HT1080 (cell line): ENCODE measurements at regions not wholly inside any gene's neighbourhood (a gene's known extent, or its start where the extent isn't known, plus 50 kb on each side); places are given as distances from the start of the nearest gene placed in this dataset.

Experiments used
- DNase-seq: peaks from one replicate; pipeline ENCODE4 v3.0.0-alpha.2; 2015; ENCODE audit warnings: low read depth

DNA sequence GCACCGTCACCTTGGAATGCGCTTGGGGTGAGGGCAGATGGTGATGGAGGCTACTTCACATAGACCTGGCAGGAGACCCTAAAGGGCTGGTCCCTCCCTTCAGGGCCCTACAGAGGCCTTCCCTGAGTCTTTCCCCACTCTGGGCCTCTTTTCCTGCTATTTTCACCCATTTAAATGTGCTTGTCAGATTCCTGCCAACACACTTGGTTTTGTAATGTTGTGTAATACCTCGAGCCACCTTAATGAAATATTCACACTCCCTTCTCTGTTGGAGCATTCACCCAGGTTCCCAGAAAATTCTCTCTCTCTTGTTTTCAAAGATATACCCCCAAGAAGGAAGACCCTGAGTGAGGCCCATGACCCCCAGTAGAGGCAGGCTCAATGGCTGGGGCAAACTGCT lies 456.6 kb upstream of the DYNLRB2 start:
- DNase-seq = no peak

DNA sequence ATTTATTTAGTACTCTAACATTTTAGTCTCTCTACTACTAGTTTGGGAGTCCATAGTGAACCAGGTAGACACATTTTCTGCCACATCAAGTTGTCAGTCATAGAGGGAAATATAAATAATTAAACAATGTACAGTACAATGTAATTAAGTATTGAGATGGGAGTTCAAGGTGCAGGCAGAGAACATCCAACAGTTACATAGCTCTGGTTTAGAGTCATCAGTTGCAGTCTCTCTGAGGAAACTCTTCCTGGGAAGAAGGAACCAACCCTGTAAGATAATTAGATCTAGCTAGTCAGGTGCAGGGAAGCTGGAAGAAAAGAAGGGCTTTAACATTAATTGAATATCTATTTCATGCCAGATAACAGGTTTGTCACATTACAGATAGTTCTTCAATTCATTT lies 457.9 kb upstream of the DYNLRB2 start:
- no peak for DNase-seq

DNA sequence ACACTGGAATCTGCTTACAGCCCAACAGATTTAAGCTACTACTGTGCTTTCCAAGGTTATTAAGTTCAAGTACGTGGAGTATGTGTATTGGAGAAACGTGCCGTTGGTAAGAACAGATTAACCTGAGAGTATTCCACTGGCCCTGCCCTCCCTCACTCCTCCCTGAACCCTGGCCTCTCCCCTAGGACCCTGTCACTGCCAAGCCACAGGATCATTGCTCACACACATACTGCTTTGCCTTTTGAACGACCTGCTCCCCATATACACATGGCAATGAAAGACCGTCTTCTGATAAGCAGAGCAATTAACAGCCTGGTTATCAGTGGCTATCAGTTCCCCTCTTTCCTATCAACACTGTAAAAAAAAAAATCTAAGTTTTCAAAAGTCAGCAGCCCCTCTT lies 458.9 kb upstream of the DYNLRB2 start:
- no peak for DNase-seq

DNA sequence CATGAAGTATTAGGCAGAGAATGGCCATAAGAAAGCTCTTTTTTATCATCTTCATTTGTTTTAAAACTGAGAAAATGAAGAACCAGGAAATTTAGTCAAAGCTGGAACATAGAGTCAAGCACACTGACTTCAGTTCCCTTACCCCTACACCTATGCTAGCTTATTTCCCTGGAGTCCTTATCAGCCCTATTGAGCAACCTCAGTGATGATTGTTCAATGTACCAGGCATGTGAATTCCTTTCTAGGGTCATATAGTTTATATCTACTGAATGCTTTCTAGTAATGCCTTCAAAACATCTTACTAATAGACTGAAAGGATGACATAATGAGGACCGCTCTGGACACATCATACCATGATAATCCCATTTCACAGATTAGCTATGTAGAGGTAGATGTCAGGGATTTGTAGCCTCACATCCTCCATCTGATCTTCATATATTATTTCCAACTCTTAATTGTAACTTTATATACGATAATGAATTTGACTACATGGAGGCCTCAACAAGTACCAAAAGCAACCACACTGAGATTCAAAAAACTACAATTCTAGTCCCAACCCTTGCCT lies 460.4 kb upstream of the DYNLRB2 start:
- DNase-seq = no peak

DNA sequence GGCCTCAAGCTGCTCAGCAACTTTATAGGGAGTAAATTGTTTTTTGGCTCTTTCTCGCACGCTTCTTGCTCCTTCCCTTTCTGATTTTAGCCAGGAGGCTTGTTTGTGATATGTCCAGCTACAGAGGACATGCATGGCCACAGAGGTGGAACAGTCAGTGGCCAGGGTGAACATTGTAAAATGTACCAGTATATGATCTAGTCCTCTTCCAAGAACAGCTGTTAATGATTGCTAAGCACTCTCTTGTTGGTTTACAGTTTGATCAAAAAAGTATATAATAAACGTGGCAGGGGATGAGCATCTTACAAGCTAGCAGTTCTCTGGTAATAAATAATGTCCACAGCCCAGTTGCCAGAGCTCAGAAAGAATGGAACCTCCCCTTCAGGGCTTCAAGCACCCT lies 461.7 kb upstream of the DYNLRB2 start:
- DNase-seq = no peak

DNA sequence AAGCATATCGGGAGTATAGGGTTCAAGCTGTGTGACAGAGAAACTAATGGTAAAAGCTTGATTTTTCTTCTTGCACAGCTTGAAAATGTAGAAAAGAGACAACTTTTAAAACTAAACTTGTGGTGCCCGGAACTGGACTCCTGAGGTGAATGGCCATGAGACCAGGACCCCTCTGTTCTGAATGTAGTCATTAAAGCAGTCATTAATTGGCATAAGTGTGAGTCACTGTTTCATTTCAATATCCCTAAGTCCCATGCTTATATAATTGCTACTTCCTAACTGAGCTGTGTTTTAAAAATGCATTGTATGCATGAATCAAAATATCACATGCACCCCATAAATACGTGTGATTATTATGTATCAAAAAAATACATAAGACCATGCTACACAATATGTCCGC lies 463.1 kb upstream of the DYNLRB2 start:
- no peak for DNase-seq

DNA sequence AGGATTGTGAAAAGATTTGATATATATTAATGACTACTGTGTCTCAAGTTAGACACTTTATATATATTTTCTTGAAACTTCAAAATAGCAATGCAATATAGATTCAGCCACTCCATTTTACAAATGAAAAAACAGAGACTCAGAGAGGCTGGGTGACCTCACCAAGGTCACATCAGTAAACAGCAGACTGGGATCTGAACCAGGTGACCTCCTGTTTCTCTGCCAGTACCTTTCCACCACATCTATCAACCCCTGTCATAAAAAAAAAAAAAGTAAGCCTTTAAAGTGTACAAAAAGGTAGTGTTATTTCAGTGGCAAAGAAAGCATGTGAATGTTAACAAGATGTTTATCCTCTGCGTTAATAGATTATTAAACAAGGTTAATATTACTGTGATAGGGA lies 466.5 kb upstream of the DYNLRB2 start:
- DNase-seq = no peak

DNA sequence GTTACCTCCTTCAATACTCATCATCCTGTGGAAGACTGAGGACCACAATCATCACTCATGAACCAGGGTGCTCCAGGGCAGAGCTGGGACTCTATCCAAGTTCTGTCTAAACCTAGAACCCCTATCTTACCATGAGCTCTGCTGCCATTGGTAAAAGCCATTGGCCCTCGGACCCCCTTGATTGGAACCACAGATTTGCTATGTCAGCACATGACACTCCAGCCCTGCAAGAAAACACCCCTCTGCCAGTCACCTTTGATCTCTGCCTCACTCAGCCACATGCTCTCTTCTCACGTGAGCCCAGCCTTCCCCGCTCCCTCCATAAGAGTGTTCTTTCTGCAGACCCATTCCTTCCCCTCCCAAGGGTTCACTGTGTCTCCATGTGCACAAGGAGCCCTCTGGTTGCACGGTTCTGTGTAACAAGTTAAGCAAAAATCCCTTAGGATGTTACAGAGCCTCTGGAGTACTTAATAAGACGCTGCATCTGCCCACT lies 468.8 kb upstream of the DYNLRB2 start:
- no peak for DNase-seq

DNA sequence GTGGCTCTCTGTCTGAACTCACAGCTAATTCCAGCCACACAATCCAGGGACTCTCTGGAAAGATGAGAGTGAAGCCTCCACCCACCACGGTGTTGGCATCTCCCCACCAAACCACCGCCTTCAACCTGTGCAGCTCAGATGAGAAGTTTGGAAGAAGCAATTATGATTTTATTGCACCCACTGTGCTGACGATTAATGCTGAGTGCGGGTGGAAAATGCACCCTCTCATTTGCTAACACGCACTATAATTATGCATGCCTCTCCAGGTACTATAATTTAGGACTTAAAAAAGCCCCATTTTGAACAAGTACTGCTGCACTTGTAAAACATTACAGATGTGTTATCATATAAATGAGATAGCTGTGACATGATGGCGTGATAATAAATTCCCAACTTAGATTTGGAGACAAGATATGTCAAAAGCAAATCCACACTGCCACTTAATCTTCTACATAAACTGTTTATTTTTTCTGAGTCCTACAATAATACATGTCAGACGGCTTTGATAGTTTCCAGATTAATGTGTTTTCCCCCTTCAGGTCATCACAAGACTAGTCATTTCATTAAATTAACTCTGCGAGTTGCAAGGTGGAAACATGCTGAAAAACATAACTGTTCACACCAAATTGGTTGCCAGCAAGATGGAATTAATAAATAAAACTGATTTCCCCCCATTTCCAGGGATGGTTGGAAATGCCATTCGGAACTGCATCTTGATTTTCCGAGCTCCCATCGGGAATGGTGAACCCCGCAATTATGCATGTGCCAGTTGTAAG lies 466.5 kb upstream of the MAF start:
- no peak for DNase-seq

DNA sequence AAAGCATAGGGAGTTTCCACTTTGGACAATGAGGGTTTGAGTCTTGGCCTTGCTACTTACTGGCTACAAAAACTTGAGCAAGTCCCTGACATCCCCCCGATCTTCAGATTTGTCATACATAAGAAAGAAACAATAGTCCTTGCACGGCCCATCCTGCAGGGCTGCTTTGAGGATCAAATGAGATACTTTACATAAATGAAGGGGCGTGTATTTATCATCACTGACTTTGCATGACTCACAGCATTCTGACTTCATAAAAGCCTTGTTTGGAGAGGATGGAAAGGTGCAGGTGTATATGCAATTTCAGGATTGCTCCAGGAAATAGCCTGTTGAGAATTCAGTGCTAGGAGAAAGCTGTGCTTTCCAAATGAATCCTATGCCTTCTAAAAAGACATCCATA lies 465.0 kb upstream of the MAF start:
- DNase-seq = peak; percentile 16

DNA sequence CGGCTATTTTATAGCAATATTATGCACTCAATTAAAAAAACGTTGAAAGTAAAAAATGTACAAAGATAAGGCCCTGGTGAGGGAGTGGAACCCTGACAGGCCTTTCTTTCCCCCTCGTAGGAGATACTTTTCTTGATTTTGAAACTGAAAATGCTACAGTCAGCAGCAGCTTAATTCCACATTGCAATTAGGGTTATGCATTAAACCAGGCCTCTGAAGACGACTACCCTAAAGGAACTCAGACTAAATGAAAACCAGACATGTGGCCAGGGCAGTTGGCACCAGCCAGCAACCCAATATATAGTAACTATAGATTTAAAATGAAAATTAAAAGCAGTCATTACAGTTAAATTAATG lies 463.2 kb upstream of the MAF start:
- no peak for DNase-seq

DNA sequence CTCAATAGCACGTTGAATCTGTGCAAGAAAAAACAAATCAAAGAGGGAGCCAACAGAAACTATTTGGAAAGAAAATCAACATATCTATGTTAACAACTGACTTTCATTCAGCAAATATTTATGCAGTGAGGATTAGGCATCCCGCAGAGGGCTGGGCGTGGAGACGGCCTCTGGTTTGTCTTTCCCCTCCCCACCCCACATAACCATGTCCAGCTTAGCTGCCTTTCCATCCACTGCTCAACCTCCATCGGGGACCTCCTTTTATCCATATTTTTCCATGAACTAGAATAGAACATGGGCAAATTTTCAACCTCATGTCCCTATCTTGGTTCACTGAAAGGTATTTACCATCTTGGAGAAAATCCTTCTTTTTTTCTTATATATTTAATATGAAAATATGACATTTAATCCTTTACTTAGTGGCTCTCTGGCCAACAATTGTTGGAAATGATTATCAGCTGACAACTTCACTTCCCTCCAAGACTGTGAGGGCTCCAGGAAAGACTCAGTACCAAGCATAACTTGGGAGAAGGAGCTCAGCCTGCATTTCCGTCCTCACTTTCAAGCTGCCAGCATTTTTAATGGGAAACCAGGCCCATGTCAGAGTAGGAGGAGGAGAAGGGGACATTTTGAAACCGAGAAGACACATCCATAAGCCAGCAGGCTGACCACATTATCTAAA lies 462.6 kb upstream of the MAF start:
- DNase-seq = no peak

DNA sequence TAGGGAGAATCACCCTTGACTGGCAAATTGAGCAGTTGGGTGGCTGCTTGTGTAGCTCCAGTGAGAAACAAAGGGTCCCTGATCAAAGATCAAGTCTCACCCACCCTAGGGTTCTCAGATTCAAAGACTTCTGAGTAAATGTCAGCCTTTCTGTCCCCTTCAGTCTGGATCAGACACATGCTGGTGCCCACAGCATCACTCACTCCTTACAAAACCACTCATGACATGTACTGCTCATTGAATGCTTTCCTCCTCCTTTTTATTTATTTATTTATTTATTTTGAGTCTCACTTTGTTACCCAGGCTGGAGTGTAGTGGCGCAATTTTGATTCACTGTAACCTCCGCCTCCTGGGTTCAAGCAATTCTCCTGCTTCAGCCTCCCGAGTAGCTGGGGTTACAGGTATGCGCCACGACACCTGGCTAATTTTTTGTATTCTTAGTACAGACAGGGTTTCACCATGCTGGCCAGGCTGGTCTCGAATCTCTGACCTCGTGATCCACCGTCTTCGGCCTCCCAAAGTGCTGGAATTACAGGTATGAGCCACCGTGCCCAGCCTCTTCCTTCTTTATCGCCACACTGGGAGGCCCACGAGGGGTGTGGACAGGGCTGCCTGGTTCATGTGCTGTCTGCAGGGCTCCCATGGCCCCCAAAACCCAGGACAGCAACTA lies 462.0 kb upstream of the MAF start:
- no peak for DNase-seq

DNA sequence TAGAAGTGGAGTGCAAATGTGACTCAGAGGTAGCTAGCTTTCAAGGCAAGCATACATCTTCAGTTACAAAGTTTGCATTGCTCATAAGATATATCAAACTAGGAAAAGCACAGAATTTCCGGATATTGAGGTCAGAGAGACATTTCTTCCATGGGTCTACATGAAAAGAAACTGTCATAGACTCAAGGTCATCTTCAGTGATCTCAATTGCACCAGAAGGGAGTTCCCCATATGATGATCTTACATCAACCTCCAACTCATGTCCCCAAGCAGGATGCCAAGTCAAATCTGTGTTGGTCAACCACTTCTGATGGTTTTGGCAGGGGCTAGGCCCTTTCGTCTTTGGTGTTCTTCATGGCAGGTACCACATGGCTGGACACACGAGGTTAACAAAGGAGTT lies 459.9 kb upstream of the MAF start:
- DNase-seq = peak; percentile 21

DNA sequence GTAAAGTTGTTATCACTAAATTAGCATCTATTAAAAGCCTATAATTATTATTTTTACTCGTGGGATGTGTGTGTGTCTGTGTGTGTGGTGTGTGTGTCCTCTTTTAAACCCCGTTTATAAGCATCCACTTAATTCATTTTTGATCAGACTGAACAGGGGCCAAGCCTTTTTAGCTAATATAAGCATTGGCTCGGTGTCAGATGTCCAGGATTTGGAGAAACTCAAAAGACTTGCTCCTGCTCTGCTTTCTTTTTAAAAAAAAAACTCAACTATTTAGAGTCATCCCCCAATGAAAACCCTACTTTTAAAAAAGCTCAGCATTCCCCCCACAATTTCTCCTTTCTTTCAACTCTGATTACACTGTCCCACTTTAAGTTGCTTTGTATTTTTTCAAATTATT lies 459.3 kb upstream of the MAF start:
- DNase-seq = no peak

DNA sequence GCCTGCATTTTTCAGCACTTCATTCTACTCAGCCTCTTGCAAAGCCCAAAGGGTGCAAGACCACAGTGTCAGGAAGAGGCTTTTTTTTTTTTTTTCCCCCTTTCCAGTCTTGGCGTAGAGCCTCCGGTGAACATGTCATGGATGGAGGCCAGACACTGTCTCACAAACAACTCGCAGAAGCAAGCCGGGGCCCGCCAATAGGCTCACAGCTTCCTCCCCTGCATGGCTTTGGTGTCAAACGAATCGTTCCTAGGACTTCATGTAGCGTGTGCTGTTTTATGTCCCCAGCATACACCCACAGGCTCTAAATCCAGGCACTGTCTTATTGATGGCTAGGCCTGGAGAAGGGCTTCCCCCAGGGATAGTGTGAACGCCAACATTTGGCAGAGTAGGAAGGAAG lies 457.7 kb upstream of the MAF start:
- DNase-seq = no peak

DNA sequence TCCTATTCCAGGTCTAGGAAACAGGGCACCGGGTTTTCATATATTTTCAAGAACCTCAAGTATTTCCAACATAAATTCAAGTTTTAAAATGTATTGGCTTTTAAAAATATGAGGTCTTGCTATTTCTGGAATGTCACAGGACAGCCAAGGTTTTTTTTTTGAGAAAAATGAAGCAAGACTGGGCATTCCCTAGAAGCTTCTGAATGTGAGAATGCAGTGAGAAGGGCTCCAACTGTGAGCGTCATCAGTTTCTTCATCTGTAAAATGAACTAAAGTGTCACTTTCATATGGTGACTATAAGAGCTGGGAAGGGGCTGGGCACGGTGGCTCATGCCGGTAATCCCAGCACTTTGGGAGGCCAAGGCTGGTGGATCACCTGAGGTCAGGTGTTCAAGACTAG lies 455.8 kb upstream of the MAF start:
- no peak for DNase-seq

DNA sequence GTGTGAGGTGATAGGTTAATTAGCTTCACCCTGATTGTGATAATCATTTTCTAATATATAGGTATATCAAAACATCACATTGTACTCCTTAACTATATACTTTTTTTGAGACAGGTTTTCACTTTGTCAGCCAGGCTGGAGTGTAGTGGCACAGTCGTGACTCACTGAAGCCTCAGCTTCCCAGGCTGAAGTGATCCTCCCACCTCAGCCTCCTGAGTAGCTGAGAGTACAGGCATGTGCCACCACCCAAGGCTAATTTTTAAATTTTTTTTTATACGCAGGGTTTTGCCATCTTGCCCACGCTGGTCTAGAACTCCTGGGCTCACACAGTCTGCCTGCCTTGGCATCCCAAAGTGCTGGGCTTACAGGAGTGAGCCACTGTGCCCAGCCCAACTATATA lies 455.3 kb upstream of the MAF start:
- DNase-seq = no peak

DNA sequence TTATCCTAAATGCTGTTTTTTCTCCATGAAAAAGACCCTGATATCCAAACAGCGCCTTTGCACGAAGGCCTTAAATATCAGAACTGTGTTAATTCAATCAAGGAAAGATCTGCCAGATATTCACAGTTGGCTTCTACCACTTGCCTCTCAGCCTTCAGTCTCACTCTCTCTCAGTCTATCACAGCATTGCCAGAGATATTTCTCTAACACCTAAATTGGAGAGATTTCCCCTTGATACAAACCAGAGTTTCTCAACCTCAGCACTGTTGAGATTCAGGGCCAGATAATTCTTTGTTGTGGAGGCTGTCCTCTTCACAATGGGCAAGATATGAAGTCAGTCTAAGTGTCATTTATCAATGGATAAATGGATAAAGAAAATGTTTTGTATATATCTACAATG lies 454.1 kb upstream of the MAF start:
- DNase-seq = no peak

DNA sequence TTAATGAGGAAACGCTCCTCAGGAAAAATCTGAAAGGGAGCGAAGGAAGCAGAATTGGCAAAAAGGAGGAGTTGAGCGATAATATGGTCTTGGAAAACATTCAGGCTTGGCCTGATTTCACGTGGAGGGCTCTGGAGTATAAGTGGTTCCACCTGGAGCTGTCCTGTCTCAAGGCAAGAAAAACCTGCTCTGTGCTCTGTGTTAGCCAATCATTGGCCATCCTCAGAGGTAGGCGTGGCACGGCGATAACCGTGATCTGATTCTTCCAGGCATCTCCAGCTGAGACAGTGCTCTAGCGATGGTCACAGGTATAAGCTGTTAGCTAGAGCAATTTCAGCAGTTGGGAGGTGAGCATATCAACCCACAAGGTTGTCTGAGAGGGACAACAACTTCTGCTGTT lies 450.5 kb upstream of the MAF start:
- no peak for DNase-seq

DNA sequence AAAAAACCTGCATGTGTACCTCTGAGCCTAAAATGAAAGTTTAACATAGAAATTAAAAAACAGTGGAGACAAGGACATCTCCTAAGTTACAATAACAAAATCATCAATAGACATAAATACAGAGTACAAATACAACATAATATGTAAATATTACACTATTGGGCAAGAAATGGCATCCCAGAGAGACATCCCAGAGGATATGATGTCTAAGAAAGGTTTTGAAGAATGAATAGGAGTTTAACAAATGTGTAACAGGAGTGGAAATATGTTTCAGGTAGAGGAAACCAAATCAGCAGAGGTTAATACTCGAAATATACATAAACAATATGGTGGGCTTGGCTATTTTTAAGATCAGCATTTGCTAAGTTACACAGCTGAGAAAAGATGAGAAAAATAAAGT lies 447.7 kb upstream of the MAF start:
- DNase-seq = no peak

DNA sequence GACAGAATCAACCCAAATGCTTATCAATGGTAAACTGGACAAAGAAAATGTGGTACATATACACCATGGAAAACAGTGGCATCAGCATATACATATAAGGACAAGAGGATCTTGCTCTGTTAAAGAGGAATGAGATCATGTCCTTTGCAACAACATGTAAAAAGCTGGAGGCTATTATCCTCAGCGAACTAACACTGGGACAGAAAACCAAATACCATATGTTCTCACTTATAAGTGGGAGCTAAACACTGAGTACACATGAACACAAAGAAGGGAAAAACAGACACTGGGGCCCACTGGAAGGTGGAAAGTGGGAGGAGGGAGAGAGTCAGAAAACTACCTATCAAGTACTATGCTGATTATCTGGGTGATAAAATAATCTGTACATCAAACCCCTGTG lies 447.3 kb upstream of the MAF start:
- DNase-seq = no peak
